GM21447 (cell line): ENCODE measurements at regions not wholly inside any gene's neighbourhood (a gene's known extent, or its start where the extent isn't known, plus 50 kb on each side); places are given as distances from the start of the nearest gene placed in this dataset.

ENCODE experiments used
- ATAC-seq: cut with Tn5 transposase; IDR thresholded peaks from one replicate; pipeline ENCODE4 v1.9.1; 2021; ENCODE audit not compliant: unreplicated experiment

- ATAC-seq = no peak
Observed at GRCh38 chr13:78787190-78787589, 128.2 kb upstream of the OBI1 start.

- no peak for ATAC-seq
Observed at GRCh38 chr13:78786459-78786858, 127.5 kb upstream of the OBI1 start.

GRCh38 chr13:78785764-78786163, 126.8 kb upstream of the OBI1 start:
- ATAC-seq = no peak

- ATAC-seq = no peak
Observed at GRCh38 chr13:78784014-78784750, 125.2 kb upstream of the OBI1 start.

GRCh38 chr13:78780708-78781107, 121.8 kb upstream of the OBI1 start:
- ATAC-seq = no peak

- no peak for ATAC-seq
Observed at GRCh38 chr13:78779608-78780007, 120.7 kb upstream of the OBI1 start.

- no peak for ATAC-seq
Observed at GRCh38 chr13:78777976-78778375, 119.0 kb upstream of the OBI1 start.

GRCh38 chr13:78777396-78777795, 118.4 kb upstream of the OBI1 start:
- no peak for ATAC-seq

GRCh38 chr13:78772933-78773332, 114.0 kb upstream of the OBI1 start:
- ATAC-seq = no peak

GRCh38 chr13:78770601-78771000, 111.6 kb upstream of the OBI1 start:
- no peak for ATAC-seq

GRCh38 chr13:78768950-78769349, 110.0 kb upstream of the OBI1 start:
- no peak for ATAC-seq

GRCh38 chr13:78764665-78765064, 105.7 kb upstream of the OBI1 start:
- ATAC-seq = no peak

GRCh38 chr13:78762825-78763224, 103.9 kb upstream of the OBI1 start:
- no peak for ATAC-seq

- ATAC-seq = no peak
Observed at GRCh38 chr13:78759704-78760103, 100.7 kb upstream of the OBI1 start.

- ATAC-seq = no peak
Observed at GRCh38 chr13:78758549-78758948, 99.6 kb upstream of the OBI1 start.

GRCh38 chr13:78753435-78753834, 94.5 kb upstream of the OBI1 start:
- no peak for ATAC-seq

GRCh38 chr13:78750735-78751134, 91.8 kb upstream of the OBI1 start:
- no peak for ATAC-seq

- ATAC-seq = no peak
Observed at GRCh38 chr13:78743973-78744372, 85.0 kb upstream of the OBI1 start.

GRCh38 chr13:78742659-78743058, 83.7 kb upstream of the OBI1 start:
- ATAC-seq = no peak

GRCh38 chr13:78736142-78736541, 77.2 kb upstream of the OBI1 start:
- ATAC-seq = no peak

- no peak for ATAC-seq
Observed at GRCh38 chr13:78732445-78733017, 73.6 kb upstream of the OBI1 start.

GRCh38 chr13:78722700-78723099, 63.7 kb upstream of the OBI1 start:
- ATAC-seq = no peak

- no peak for ATAC-seq
Observed at GRCh38 chr13:78719367-78719766, 60.4 kb upstream of the OBI1 start.
